ENCODE measurements at regions not wholly inside any gene's neighbourhood (a gene's known extent, or its start where the extent isn't known, plus 50 kb on each side); places are given as distances from the start of the nearest gene placed in this dataset.

- no peak for DNase-seq
Measured at GRCh38 chr20:9919271-9920014, 80.6 kb upstream of the PAK5 start.

- no peak for DNase-seq
Measured at GRCh38 chr20:9918348-9918747, 79.5 kb upstream of the PAK5 start.

- DNase-seq: no peak
Measured at GRCh38 chr20:9916761-9917160, 77.9 kb upstream of the PAK5 start.

DNA sequence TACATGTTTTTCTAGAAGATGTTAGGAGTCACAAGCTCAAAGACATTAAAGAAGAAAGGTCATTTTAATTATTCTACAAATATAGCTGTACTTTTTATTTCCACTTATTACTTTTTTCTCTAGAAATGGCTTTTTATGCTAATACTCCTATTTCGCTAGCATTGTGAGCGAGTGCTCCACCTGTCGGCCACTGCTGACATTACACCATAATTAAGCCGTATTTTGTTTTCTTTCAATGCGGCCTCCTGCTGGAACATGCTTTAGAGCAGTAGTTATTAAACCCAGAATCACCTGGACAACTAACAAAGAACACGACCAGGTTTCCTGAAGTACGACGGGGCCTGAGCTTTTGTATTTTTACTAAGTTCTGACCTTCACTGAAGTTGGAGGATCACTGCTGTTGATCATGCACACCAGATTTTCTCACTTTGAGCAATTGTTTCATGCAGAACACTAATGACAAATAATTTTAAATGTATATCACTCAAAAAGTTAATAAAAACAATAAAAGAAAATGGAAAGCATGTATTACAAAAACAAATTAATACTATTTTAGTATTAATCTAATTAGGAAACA lies 74.1 kb upstream of the PAK5 start:
- DNase-seq: peak; percentile 33

DNA sequence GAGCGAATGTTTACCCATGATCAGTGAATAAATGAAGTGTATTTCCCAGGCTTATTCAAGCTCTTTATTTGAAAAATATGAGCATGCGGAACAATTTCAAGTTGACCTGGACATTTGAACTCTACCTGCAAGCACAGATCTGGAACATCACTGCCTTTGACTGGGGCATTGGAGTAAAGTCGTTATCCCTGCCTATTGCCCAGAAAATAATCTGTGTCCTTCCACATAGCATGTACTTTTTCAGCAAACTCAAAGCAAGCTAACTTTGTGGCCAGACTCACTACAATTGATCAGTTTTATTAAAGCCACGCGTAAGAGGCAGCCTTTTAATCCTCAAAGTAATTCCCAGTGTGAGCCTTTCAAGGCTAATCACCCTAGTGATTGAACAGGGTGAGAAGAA lies 73.4 kb upstream of the PAK5 start:
- DNase-seq: no peak

DNA sequence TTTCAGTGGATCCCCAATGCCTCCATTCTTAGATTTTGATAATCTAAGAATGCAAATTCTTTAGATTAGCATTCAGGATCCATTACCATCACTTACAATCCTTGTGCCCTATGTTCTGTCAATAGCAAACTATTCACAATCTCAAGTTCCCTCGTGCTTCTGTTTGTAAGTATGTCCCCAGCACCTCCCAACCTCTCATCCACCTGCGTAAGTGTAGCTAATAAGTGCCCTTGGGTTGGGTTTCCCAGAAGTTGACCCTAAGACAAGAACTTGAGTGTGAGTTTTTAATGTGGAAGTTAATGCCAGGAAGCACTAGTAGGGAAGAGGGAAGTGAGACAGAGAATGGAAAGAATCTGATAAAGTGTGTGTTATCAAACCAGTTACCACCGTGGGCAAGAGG lies 72.6 kb upstream of the PAK5 start:
- DNase-seq: no peak

DNA sequence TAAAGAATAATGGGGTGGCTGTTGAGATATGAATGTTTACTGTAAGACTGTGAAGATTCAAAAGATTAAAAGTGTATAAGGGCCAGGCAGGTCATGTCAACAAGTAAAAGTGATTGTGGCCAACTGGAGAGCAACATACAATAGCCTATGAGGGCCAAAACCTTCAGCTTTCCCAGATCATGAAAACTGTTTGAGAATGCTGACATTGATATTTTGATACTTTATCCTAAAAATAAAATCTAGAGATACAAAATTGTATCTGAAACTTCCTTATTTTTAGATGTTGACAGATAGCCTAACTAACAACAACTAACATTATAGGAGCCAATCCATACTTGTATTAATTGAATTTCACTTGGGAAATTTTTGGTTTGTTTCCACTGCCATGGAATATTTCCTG lies 70.3 kb upstream of the PAK5 start:
- DNase-seq: no peak

DNA sequence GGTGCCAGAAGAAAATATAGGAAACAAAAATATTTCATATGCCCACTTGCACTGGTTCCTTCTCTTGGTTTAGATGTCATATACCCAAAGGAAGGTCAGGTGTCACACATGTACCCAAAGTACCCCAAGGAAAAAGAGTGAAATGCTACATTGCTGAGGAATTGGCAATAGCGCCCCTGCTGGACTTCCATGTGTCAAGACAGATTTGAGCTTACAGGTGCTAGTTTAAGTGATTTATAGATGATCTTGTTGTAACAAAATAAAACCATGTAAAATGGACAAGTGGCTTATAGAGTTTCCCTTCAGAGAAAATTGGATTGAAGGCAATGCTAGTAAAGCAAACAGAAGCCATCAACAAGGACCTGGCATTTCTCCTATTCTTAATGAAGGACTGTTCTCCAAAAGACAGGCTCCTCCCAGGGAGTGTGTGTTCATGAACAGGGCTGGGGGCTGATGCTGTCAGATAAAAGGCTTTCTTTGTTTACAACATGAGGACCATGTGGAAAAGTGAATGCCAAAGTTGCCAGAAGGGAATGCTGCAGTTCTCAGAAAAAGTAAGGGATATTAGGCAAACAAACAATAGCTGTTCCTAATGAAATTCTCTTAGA lies 64.3 kb upstream of the PAK5 start:
- no peak for DNase-seq

DNA sequence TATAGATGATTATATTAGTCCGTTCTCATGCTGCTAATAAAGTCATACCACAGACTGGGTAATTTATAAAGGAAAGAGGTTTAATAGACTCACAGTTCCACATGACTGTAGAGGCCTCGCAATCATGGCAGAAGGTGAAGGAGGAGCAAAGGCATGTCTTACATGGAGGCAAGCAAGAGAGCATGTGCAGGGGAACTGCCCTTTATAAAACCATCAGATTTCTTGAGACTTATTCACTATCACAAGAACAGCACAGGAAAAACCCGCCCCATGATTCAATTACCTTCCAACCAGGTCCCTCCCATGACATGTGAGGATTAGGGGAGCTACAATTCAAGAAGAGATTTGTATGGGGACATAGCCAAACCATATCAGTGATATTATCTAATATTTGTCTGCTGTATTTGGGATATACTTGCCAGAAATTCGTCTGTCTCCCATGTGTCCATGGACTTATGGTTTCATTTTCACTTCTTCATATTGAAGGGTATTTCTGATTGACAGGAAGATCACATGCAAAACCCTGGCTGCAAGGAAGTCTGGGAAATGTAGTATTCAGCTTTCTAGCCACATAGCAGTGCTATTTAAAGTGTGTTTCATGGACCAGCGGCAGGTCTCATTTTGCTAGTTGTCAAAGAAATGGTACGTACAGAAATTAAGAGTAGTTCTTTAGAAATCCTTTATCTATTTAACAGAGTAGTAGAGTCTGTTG lies 50.5 kb upstream of the PAK5 start:
- DNase-seq: no peak

All from fibroblast of skin of abdomen (primary cell).